Stomach (tissue), 8 donors: ENCODE measurements at regions not wholly inside any gene's neighbourhood (a gene's known extent, or its start where the extent isn't known, plus 50 kb on each side); places are given as distances from the start of the nearest gene placed in this dataset.

Source experiments
- DNase-seq, 2 donors: peaks; one replicate each; pipeline versions ENCODE4 v3.0.0 to v3.0.0-alpha.2; 2013 to 2019
- H3K27ac ChIP-seq, 5 donors: fragments of 200-600 bp in 4 of 5; sonication (generic) in 4 of 5; one replicate each; pipeline ENCODE4 v1.5.1; 2013 to 2019; ENCODE audit warnings: mild to moderate bottlenecking in 1 of 5, moderate library complexity in 1 of 5
- H3K27me3 ChIP-seq, 3 donors: fragments of 200-600 bp; sonication (generic); one replicate each; pipeline ENCODE4 v1.5.1; 2017 to 2019; ENCODE audit warnings: mixed run types in 1 of 3
- H3K36me3 ChIP-seq, 4 donors: fragments of 200-600 bp; sonication (generic); 1 replicate in 3 of 4; 2 replicates in 1 of 4; pipeline ENCODE4 v1.5.1; 2016 to 2019
- H3K4me1 ChIP-seq, 4 donors: fragments of 200-600 bp; sonication (generic); one replicate each; pipeline ENCODE4 v1.5.1; 2016 to 2019
- H3K4me3 ChIP-seq, 4 donors: fragments of 200-600 bp; sonication (generic) in 3 of 4; one replicate each; pipeline ENCODE4 v1.5.1; 2016 to 2019; ENCODE audit warnings: mild to moderate bottlenecking in 1 of 4
- H3K9me3 ChIP-seq, 4 donors: fragments of 200-600 bp; sonication (generic); one replicate each; pipeline ENCODE4 v1.5.1; 2016 to 2019
- EP300 ChIP-seq: sonication (generic); formaldehyde crosslinking; IDR thresholded peaks from one replicate; pipeline ENCODE4 v1.6.1; 2017; ENCODE audit warnings: antibody characterized with exemption
- POLR2A ChIP-seq, 4 donors: fragments of 450-650 bp; IDR thresholded peaks; one replicate each; pipeline ENCODE4 v1.6.1; 2016; ENCODE audit warnings: antibody characterized with exemption in 4 of 4, control low read depth in 2 of 4, mild to moderate bottlenecking in 1 of 4, moderate library complexity in 1 of 4
- POLR2AphosphoS5 ChIP-seq, 3 donors: sonication (generic); formaldehyde crosslinking; IDR thresholded peaks; one replicate each; pipeline ENCODE4 v1.6.1; 2016; ENCODE audit warnings: antibody characterized with exemption in 3 of 3
- WGBS, 5 donors: extraction: QIAGEN DNeasy Blood & Tissue Kit in 3 of 5; methylation state at CpG; one replicate each; pipeline versions ENCODE4 v1.1.5 to v1.1.7; 2013 to 2018; 5-methylcytosine and 5-hydroxymethylcytosine counted together
- intact Hi-C: fragments of 100-400 bp; cut with DNase I; formaldehyde crosslinking; loops from one replicate; pipeline ENCODE4 v1.15.1; 2023; ENCODE audit warnings: low total_unique reads
- TF ChIP-seq, protein P1 (sequence below), 7 experiments: fragments of 450-650 bp in 4 of 7; fragments of 200-600 bp in 3 of 7; sonication (generic) in 3 of 7; IDR thresholded peaks; one replicate each; pipeline ENCODE4 v1.5.1; 2016 to 2019; ENCODE audit warnings: antibody characterized with exemption in 7 of 7, control low read depth in 2 of 7, mild to moderate bottlenecking in 1 of 7
- donor health status: healthy with polysubstance abuse.
- donor health status: Bipolar disorder and iron deficiency.
- donor health status: healthy.

DNA sequence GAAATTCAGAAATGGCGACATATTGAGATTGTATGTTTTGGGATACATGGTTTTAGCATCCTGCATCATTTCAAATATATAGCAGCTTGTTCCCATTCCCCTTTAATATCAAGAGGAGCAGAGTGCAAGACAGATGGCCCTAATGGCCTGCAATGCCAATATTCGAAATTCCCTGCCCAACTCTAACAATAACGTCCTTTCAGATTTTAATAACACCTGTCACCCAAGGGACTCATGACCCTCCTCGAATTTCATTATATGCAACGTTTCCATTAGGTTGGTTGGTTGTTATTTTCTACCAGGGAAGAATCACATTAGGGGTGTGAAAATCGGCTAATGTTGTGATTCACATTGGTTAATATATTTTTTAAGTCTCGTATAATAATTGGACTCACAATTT, 170.0 kb downstream of the TNFSF13B start:
- H3K4me3 ChIP-seq: no peak overlapping the region
- peaks cover 0 to 4% (median 2%) of the 10 kb centered on the region in 4 donors for H3K9me3 ChIP-seq
- H3K27ac ChIP-seq: no peak overlapping the region
- 72 to 81% (median 75%) methylated on average over 7 of the region's 7 CpGs for WGBS, 5 donors
- no peaks in the 10 kb centered on the region for H3K36me3 ChIP-seq
- no peak for DNase-seq
- intact Hi-C loops: no loop called here
- H3K27me3 ChIP-seq: no peaks in the 10 kb centered on the region
- TF ChIP-seq, protein P1, sequence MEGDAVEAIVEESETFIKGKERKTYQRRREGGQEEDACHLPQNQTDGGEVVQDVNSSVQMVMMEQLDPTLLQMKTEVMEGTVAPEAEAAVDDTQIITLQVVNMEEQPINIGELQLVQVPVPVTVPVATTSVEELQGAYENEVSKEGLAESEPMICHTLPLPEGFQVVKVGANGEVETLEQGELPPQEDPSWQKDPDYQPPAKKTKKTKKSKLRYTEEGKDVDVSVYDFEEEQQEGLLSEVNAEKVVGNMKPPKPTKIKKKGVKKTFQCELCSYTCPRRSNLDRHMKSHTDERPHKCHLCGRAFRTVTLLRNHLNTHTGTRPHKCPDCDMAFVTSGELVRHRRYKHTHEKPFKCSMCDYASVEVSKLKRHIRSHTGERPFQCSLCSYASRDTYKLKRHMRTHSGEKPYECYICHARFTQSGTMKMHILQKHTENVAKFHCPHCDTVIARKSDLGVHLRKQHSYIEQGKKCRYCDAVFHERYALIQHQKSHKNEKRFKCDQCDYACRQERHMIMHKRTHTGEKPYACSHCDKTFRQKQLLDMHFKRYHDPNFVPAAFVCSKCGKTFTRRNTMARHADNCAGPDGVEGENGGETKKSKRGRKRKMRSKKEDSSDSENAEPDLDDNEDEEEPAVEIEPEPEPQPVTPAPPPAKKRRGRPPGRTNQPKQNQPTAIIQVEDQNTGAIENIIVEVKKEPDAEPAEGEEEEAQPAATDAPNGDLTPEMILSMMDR (IDR thresholded peaks at IDR 0.05): no peak
- TF ChIP-seq POLR2AphosphoS5 (IDR thresholded peaks at IDR 0.05): no peak
- TF ChIP-seq EP300: no peak
- TF ChIP-seq POLR2A (IDR thresholded peaks at IDR 0.05): no peak
- no peaks in the 10 kb centered on the region for H3K4me1 ChIP-seq

DNA sequence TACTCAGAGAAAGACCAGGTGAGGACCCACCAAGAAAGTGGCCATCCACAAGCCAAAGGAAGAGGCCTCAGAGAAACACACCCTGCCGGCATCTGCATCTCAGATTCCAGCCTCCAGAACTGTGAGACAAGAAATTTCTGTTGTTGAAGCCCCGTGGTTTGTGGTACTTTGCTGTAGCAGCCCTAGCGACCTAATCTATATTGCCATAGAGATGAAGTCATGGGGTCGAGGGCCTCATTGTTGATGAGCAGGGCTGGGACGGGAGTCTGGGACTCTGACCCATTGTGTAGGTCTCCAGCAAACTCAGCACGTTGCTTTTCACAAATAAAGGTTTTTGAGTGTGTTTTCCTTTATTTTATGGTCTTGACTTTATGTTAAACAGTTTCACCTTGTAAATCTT, 174.9 kb downstream of the TNFSF13B start:
- H3K27ac ChIP-seq: no peak overlapping the region
- H3K4me3 ChIP-seq: no peak overlapping the region
- intact Hi-C loops: no loop called here
- TF ChIP-seq POLR2A (IDR thresholded peaks at IDR 0.05) (no peak), POLR2AphosphoS5 (IDR thresholded peaks at IDR 0.05) (no peak), EP300 (no peak)
- TF ChIP-seq, protein P1 (IDR thresholded peaks at IDR 0.05): no peak
- no peaks in the 10 kb centered on the region for H3K36me3 ChIP-seq
- H3K9me3 ChIP-seq: peaks cover 0 to 4% (median 2%) of the 10 kb centered on the region in 4 donors
- WGBS, 5 donors: 23 to 51% (median 37%) methylated on average over 6 of the region's 6 CpGs
- DNase-seq: no peak
- no peaks in the 10 kb centered on the region for H3K4me1 ChIP-seq
- H3K27me3 ChIP-seq: no peaks in the 10 kb centered on the region

DNA sequence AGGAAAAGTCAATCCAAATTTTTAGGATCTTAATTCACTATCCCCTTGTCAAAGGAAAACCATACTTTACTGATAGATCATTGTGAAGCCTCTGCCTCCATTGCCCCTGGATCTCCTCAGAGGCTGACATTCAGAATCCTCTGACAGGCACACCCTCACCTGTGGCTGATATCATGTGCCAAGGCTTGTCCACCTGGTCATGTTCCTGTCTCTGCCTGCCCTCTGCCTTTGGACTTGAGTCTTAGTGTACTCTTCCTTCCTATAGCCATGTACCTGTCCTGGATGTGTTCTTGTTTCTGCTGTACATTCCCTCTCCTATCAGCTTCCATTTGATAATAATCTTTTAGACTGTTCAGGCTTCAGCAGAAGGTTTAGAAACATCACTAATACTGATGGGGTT, 179.4 kb downstream of the TNFSF13B start:
- Histone ChIP-seq H3K9me3 (no peaks in the 10 kb centered on the region), H3K36me3 (no peaks in the 10 kb centered on the region), H3K4me3 (no peak overlapping the region), H3K27me3 (no peaks in the 10 kb centered on the region), H3K27ac (no peak overlapping the region), H3K4me1 (no peaks in the 10 kb centered on the region)
- DNase-seq: no peak
- intact Hi-C loops: no loop called here
- TF ChIP-seq EP300 (no peak), POLR2A (IDR thresholded peaks at IDR 0.05) (no peak), POLR2AphosphoS5 (IDR thresholded peaks at IDR 0.05) (no peak)
- TF ChIP-seq, protein P1 (IDR thresholded peaks at IDR 0.05): no peak

DNA sequence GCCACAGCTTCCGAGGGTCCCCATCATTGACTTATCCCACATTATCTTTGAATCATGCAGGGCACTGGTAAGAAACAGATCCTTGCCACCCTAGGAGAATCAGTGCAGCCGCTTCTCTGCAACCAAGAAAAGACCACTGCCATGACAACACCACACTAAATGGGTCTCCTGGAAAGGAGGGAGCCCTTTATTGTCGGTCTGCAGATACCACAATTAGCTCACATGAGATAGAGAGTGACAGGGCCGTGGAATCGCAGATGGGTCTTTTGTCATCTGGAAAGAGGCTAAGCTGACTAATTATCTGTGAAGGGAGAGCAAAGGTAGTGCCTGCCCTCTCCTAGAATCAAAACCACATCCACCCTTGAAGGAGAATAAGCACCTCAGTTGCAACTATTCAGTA, 178.3 kb upstream of the MYO16 start:
- no peak for DNase-seq
- Histone ChIP-seq H3K4me1 (no peaks in the 10 kb centered on the region), H3K9me3 (no peaks in the 10 kb centered on the region), H3K27ac (no peak overlapping the region), H3K36me3 (no peaks in the 10 kb centered on the region), H3K4me3 (no peak overlapping the region), H3K27me3 (no peaks in the 10 kb centered on the region)
- 82 to 90% (median 88%) methylated on average over 5 of the region's 5 CpGs for WGBS, 5 donors
- intact Hi-C loops: no loop called here
- TF ChIP-seq POLR2AphosphoS5 (IDR thresholded peaks at IDR 0.05): no peak

DNA sequence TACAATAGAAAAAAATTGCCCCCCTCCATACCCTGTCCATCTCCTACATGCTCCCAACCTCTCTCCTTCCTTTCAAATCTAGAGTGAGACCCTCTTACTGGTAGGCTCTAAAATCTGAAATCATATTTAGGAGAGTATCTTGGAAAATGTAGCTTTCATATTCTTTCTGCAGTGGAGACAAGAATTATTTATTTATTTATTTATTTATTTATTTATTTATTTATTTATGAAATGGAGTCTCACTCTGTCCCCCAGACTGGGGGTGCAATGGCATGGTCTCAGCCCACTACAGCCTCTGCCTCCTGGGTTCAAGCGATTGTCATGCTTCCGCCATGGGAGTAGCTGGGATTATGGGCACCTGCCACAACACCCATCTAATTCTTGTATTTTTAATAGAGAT, 174.1 kb upstream of the MYO16 start:
- WGBS, 5 donors: 98 to 100% (median 98%) methylated on average over 2 of the region's 2 CpGs
- Histone ChIP-seq H3K4me3 (no peak overlapping the region), H3K9me3 (no peaks in the 10 kb centered on the region), H3K27me3 (no peaks in the 10 kb centered on the region), H3K36me3 (no peaks in the 10 kb centered on the region), H3K4me1 (no peaks in the 10 kb centered on the region), H3K27ac (no peak overlapping the region)
- intact Hi-C loops: no loop called here
- no peak for DNase-seq
- TF ChIP-seq POLR2A (IDR thresholded peaks at IDR 0.05) (no peak), POLR2AphosphoS5 (IDR thresholded peaks at IDR 0.05) (no peak), EP300 (no peak)
- TF ChIP-seq, protein P1 (IDR thresholded peaks at IDR 0.05): no peak
